ENCODE measurements at regions not wholly inside any gene's neighbourhood (a gene's known extent, or its start where the extent isn't known, plus 50 kb on each side); places are given as distances from the start of the nearest gene placed in this dataset.

DNA sequence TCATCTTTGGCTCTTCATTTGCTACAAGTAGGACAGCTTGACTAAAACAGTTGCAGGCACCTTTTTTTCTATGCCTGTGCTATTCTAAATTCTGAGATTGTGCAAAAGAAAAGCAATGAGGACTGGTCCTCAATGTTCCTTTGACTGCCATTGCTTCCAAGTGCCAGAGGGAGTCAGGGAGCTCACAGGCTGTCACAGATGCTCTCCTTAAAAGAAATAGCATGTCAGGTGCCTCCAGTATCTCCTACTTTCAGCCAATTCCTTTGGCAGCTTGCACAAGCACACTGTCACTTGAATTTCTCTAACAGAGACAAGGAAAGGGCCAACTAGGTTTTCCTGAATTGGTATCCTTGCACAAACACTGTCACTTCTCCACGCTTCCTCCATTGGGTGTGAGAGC is 228.2 kb downstream of the ADGRA3 start:
- Histone ChIP-seq H3K9me3 (ENCODE audit: control insufficient read depth in 2 of 2, insufficient read depth in 1 of 2, low read depth in 1 of 2, low read length in 1 of 2) (no peaks in the 10 kb centered on the region), H3K4me3 (ENCODE audit: low read depth in 1 of 2, low read length in 2 of 2) (no peak overlapping the region), H3K36me3 (ENCODE audit: control insufficient read depth in 2 of 2, insufficient read depth in 2 of 2, low read length in 1 of 2) (no peaks in the 10 kb centered on the region), H3K4me1 (ENCODE audit: control insufficient read depth in 2 of 2, insufficient read depth in 2 of 2, low read length in 1 of 2) (no peaks in the 10 kb centered on the region), H3K27ac (ENCODE audit: low read depth in 2 of 2, low read length in 1 of 2) (no peak overlapping the region), H3K27me3 (ENCODE audit: control insufficient read depth in 1 of 2, insufficient read depth in 2 of 2, low read length in 2 of 2) (no peaks in the 10 kb centered on the region)
- 82 to 88% methylated on average over 1 of the region's 1 CpG for WGBS, 2 donors

DNA sequence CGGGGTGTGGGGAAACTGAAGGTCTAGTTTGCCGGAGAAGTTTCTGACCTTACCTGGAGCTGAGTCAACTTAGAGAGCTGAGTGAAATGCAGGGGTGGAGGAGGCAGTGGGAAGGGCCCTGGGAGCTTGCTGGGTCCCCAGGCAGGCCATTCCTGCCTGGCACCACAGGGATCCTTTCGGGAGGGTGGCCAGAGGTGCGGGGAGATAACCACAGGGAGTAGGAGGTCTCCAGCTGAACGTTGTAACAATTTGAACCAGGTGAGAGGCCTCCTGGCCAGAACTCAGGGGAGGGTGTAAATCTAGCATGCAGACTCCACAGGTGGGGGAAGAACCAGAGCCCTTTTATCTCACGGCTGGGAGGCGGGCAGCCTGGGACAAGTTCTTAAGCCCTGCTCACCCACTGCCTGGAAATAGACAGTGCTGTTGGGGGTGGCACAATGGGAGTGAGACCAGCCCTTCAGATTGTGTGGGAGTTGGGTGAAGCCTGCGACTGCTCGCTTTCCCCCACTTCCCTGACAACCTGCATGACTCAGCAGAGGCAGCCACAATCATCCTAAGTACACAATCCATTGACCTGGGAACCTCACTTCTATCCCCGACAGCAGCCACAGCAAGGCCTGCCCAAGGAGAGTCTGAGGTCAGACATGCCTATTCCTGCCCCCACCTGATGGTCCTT is 247.4 kb downstream of the ADGRA3 start:
- WGBS, 2 donors, result 54 to 67% methylated on average over 10 of the region's 10 CpGs
- Histone ChIP-seq H3K4me1 (ENCODE audit: control insufficient read depth in 2 of 2, insufficient read depth in 2 of 2, low read length in 1 of 2) (no peaks in the 10 kb centered on the region), H3K27ac (ENCODE audit: low read depth in 2 of 2, low read length in 1 of 2) (no peak overlapping the region), H3K36me3 (ENCODE audit: control insufficient read depth in 2 of 2, insufficient read depth in 2 of 2, low read length in 1 of 2) (no peaks in the 10 kb centered on the region), H3K4me3 (ENCODE audit: low read depth in 1 of 2, low read length in 2 of 2) (no peak overlapping the region), H3K27me3 (ENCODE audit: control insufficient read depth in 1 of 2, insufficient read depth in 2 of 2, low read length in 2 of 2) (no peaks in the 10 kb centered on the region), H3K9me3 (ENCODE audit: control insufficient read depth in 2 of 2, insufficient read depth in 1 of 2, low read depth in 1 of 2, low read length in 1 of 2) (peaks cover 0 to 2% of the 10 kb centered on the region in 2 donors)

DNA sequence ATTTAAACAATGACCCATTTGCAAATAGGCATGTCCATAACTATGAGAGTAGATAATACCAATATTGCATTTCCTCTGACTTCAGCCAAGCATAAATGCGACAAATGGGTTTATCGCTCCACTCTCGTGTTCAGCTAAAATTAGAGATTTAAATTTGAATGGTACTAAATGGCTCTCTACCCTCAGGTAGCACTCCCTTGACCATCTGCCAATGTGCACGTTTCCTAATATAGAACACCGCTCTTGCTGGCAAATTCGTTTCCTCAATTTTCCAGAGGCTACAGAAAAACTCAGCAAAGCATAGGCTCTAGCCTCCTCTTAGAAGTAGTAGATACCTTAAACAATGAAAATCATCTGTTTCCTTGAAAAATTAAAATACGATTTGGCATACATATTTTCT is 251.6 kb downstream of the ADGRA3 start:
- H3K4me1 ChIP-seq (ENCODE audit: control insufficient read depth in 2 of 2, insufficient read depth in 2 of 2, low read length in 1 of 2), result no peaks in the 10 kb centered on the region
- H3K36me3 ChIP-seq (ENCODE audit: control insufficient read depth in 2 of 2, insufficient read depth in 2 of 2, low read length in 1 of 2), result no peaks in the 10 kb centered on the region
- WGBS, 2 donors, result 83 to 86% methylated on average over 7 of the region's 7 CpGs
- H3K9me3 ChIP-seq (ENCODE audit: control insufficient read depth in 2 of 2, insufficient read depth in 1 of 2, low read depth in 1 of 2, low read length in 1 of 2), result peaks cover 0 to 2% of the 10 kb centered on the region in 2 donors
- no peak overlapping the region for H3K4me3 ChIP-seq (ENCODE audit: low read depth in 1 of 2, low read length in 2 of 2)
- H3K27me3 ChIP-seq (ENCODE audit: control insufficient read depth in 1 of 2, insufficient read depth in 2 of 2, low read length in 2 of 2), result no peaks in the 10 kb centered on the region
- no peak overlapping the region for H3K27ac ChIP-seq (ENCODE audit: low read depth in 2 of 2, low read length in 1 of 2)

DNA sequence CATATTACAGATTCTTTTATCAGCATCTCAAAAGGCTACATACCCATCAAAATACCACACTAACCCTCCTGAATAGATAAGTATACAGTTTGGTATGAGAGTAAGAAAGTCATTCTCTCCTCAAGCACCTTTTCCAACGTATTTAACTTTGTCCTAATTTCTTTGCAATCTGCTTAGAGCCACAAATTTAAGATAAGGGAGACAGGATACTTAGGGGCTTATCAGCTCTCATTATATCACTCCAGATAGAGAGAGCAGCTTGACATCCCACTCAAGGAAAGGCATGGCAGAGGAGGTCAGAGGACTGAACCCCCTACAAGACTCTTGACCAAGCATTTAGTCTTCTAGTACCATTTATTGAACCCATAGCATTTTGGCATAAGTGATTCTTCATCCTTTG is 262.4 kb downstream of the ADGRA3 start:
- no peaks in the 10 kb centered on the region for H3K36me3 ChIP-seq (ENCODE audit: control insufficient read depth in 2 of 2, insufficient read depth in 2 of 2, low read length in 1 of 2)
- 5 to 15% methylated on average over 1 of the region's 1 CpG for WGBS, 2 donors
- H3K27ac ChIP-seq (ENCODE audit: low read depth in 2 of 2, low read length in 1 of 2), result no peak overlapping the region

DNA sequence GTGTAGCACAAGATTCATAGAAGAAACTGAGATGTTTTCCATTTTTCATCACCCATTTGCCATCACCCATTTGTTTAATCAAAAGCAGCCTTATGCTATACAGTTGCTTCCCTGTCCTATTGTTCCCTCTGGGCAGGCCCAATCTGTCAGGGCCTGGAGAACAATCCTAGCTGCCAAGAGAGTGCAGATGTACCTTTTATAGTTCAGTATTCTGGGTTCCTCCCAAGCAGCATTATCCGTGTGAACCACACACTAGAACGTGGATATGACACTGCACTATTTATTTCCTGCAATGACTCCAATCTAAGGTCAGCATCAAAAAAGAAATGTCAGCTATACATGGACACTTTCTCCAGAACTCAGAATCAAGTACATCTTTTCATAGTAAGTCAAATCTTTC is 269.0 kb downstream of the ADGRA3 start:
- H3K4me1 ChIP-seq (ENCODE audit: control insufficient read depth in 2 of 2, insufficient read depth in 2 of 2, low read length in 1 of 2), result no peaks in the 10 kb centered on the region
- no peak overlapping the region for H3K27ac ChIP-seq (ENCODE audit: low read depth in 2 of 2, low read length in 1 of 2)
- no peaks in the 10 kb centered on the region for H3K9me3 ChIP-seq (ENCODE audit: control insufficient read depth in 2 of 2, insufficient read depth in 1 of 2, low read depth in 1 of 2, low read length in 1 of 2)
- WGBS, 2 donors, result 28 to 38% methylated on average over 2 of the region's 2 CpGs
- no peaks in the 10 kb centered on the region for H3K27me3 ChIP-seq (ENCODE audit: control insufficient read depth in 1 of 2, insufficient read depth in 2 of 2, low read length in 2 of 2)
- H3K4me3 ChIP-seq (ENCODE audit: low read depth in 1 of 2, low read length in 2 of 2), result no peak overlapping the region
- no peaks in the 10 kb centered on the region for H3K36me3 ChIP-seq (ENCODE audit: control insufficient read depth in 2 of 2, insufficient read depth in 2 of 2, low read length in 1 of 2)

More for the DNA sequence above, 262.4 kb downstream of the ADGRA3 start:
- no peaks in the 10 kb centered on the region for H3K27me3 ChIP-seq (ENCODE audit: control insufficient read depth in 1 of 2, insufficient read depth in 2 of 2, low read length in 2 of 2)
- H3K9me3 ChIP-seq (ENCODE audit: control insufficient read depth in 2 of 2, insufficient read depth in 1 of 2, low read depth in 1 of 2, low read length in 1 of 2), result no peaks in the 10 kb centered on the region
- no peaks in the 10 kb centered on the region for H3K4me1 ChIP-seq (ENCODE audit: control insufficient read depth in 2 of 2, insufficient read depth in 2 of 2, low read length in 1 of 2)
- no peak overlapping the region for H3K4me3 ChIP-seq (ENCODE audit: low read depth in 1 of 2, low read length in 2 of 2)

DNA sequence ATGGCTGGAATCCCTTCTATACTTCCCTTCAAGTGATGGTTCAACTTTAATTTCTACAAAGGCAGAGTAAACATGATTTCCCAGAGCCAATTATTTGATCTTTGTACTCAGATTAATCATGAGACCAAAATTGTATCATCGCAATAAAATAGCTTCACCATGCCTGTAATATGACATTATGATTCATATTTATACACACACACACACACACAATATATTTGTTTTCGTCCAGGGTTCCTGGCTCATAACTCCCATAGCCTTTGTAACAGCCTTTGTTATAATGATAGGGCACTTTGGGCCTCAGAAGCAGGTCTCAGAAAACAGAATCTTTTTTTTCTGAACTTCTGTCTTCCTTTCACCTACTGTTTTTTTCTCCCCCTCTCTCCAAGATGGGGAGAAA is 270.6 kb downstream of the ADGRA3 start:
- no peaks in the 10 kb centered on the region for H3K36me3 ChIP-seq (ENCODE audit: control insufficient read depth in 2 of 2, insufficient read depth in 2 of 2, low read length in 1 of 2)
- no peaks in the 10 kb centered on the region for H3K9me3 ChIP-seq (ENCODE audit: control insufficient read depth in 2 of 2, insufficient read depth in 1 of 2, low read depth in 1 of 2, low read length in 1 of 2)
- no peaks in the 10 kb centered on the region for H3K27me3 ChIP-seq (ENCODE audit: control insufficient read depth in 1 of 2, insufficient read depth in 2 of 2, low read length in 2 of 2)
- H3K4me3 ChIP-seq (ENCODE audit: low read depth in 1 of 2, low read length in 2 of 2), result no peak overlapping the region
- 64 to 88% methylated on average over 2 of the region's 2 CpGs for WGBS, 2 donors
- no peak overlapping the region for H3K27ac ChIP-seq (ENCODE audit: low read depth in 2 of 2, low read length in 1 of 2)
- no peaks in the 10 kb centered on the region for H3K4me1 ChIP-seq (ENCODE audit: control insufficient read depth in 2 of 2, insufficient read depth in 2 of 2, low read length in 1 of 2)

DNA sequence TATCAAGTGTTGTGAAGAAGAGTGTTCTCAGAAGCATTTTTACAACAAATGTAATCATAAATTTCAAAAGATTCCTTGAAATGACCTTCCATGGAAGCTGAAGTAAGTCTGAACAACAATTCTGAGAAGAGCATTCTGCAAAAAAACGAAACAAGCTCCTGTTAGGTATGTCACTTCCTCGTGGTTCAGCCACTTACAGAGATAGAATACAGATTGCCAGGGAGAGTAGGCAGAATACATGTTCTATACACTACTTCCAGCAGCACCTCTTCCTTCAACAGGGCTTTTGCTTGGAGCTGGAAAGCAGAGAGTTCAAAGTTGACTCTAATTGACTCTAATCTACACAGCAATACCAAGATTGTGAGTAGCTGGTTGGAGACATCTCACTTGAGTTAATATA is 274.5 kb downstream of the ADGRA3 start:
- H3K4me1 ChIP-seq (ENCODE audit: control insufficient read depth in 2 of 2, insufficient read depth in 2 of 2, low read length in 1 of 2), result no peaks in the 10 kb centered on the region
- H3K27me3 ChIP-seq (ENCODE audit: control insufficient read depth in 1 of 2, insufficient read depth in 2 of 2, low read length in 2 of 2), result no peaks in the 10 kb centered on the region
- H3K36me3 ChIP-seq (ENCODE audit: control insufficient read depth in 2 of 2, insufficient read depth in 2 of 2, low read length in 1 of 2), result no peaks in the 10 kb centered on the region
- no peak overlapping the region for H3K27ac ChIP-seq (ENCODE audit: low read depth in 2 of 2, low read length in 1 of 2)
- H3K9me3 ChIP-seq (ENCODE audit: control insufficient read depth in 2 of 2, insufficient read depth in 1 of 2, low read depth in 1 of 2, low read length in 1 of 2), result no peaks in the 10 kb centered on the region
- H3K4me3 ChIP-seq (ENCODE audit: low read depth in 1 of 2, low read length in 2 of 2), result no peak overlapping the region
- 47 to 50% methylated on average over 2 of the region's 2 CpGs for WGBS, 2 donors

DNA sequence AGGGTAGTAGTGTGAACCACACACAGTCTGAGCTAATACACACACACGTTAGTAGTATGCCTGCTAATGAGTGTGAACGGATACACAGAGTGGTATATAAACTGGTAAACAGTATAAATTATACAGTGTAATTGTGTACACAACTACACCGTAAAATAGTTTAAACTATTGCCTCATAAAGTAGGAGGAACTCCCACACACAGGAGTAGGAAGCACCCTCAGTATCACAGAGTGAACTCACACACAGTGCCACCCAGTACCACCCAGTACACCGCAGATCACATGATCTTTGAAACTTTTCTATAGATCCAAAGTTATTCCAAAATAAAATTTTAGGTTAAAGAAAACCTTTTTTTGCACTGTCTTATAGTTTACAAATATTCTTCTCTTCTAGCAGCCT is 275.1 kb downstream of the ADGRA3 start:
- Histone ChIP-seq H3K36me3 (ENCODE audit: control insufficient read depth in 2 of 2, insufficient read depth in 2 of 2, low read length in 1 of 2) (no peaks in the 10 kb centered on the region), H3K4me3 (ENCODE audit: low read depth in 1 of 2, low read length in 2 of 2) (no peak overlapping the region), H3K9me3 (ENCODE audit: control insufficient read depth in 2 of 2, insufficient read depth in 1 of 2, low read depth in 1 of 2, low read length in 1 of 2) (no peaks in the 10 kb centered on the region), H3K27ac (ENCODE audit: low read depth in 2 of 2, low read length in 1 of 2) (no peak overlapping the region), H3K4me1 (ENCODE audit: control insufficient read depth in 2 of 2, insufficient read depth in 2 of 2, low read length in 1 of 2) (no peaks in the 10 kb centered on the region), H3K27me3 (ENCODE audit: control insufficient read depth in 1 of 2, insufficient read depth in 2 of 2, low read length in 2 of 2) (no peaks in the 10 kb centered on the region)
- 84 to 88% methylated on average over 4 of the region's 4 CpGs for WGBS, 2 donors

DNA sequence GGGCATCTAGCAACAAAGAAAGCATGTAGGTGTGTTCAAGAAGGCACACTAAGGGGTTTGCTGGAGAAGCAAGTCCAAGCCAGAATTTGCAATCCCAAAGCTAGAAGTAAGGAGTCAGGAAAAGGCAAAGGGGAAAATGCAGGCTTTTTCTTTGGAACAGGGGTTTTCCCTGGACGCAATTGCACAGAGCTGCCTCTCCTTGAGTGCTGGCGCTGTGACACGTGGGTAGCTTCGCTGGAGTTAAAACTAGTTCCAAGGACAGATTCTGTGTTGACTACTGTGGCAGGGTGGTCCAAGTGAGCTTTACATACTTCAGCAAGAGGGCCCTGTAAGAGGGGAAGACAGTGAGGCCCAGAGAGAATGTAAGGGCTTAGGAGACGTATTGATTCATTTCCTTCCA is 277.1 kb downstream of the ADGRA3 start:
- Histone ChIP-seq H3K36me3 (ENCODE audit: control insufficient read depth in 2 of 2, insufficient read depth in 2 of 2, low read length in 1 of 2) (no peaks in the 10 kb centered on the region), H3K4me1 (ENCODE audit: control insufficient read depth in 2 of 2, insufficient read depth in 2 of 2, low read length in 1 of 2) (no peaks in the 10 kb centered on the region), H3K27ac (ENCODE audit: low read depth in 2 of 2, low read length in 1 of 2) (no peak overlapping the region), H3K4me3 (ENCODE audit: low read depth in 1 of 2, low read length in 2 of 2) (no peak overlapping the region), H3K9me3 (ENCODE audit: control insufficient read depth in 2 of 2, insufficient read depth in 1 of 2, low read depth in 1 of 2, low read length in 1 of 2) (no peaks in the 10 kb centered on the region), H3K27me3 (ENCODE audit: control insufficient read depth in 1 of 2, insufficient read depth in 2 of 2, low read length in 2 of 2) (no peaks in the 10 kb centered on the region)
- WGBS, 2 donors, result 53 to 61% methylated on average over 5 of the region's 5 CpGs

DNA sequence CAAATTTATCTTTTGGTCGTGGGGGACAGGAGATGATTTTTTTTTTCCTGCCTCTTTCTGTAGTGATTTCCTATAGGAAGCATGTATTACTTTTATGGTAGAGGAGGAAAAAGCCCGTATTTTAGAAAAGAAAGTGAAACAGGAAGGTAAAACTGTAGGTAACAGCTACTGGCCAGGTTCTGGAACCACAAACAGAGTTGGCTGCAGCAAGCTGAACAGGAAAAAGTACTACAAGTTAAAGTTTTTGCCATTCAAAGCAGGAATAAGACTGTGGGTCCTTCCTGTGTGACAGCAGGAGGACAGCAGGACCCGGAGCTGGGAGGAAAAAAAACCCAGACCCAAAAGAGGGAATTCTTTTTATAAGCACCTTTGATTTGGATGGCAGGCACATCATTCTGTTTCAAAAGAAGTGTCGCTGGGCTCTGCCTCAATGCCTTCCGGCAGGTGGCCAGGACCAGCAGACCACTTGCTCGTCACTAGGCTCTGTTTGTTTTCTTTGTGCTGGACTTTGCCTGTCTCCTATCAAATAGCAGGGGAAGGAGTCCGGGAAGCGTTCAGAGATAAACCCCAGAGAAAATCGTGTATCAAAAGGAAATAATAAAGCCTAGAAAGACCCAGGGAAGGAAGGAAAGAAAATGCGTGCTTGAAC is 277.9 kb downstream of the ADGRA3 start:
- WGBS, 2 donors, result 18 to 33% methylated on average over 10 of the region's 10 CpGs
- Histone ChIP-seq H3K27ac (ENCODE audit: low read depth in 2 of 2, low read length in 1 of 2) (no peak overlapping the region), H3K36me3 (ENCODE audit: control insufficient read depth in 2 of 2, insufficient read depth in 2 of 2, low read length in 1 of 2) (no peaks in the 10 kb centered on the region), H3K4me1 (ENCODE audit: control insufficient read depth in 2 of 2, insufficient read depth in 2 of 2, low read length in 1 of 2) (no peaks in the 10 kb centered on the region), H3K4me3 (ENCODE audit: low read depth in 1 of 2, low read length in 2 of 2) (peak overlapping the region in 1 of 2 donors; percentile 42), H3K27me3 (ENCODE audit: control insufficient read depth in 1 of 2, insufficient read depth in 2 of 2, low read length in 2 of 2) (no peaks in the 10 kb centered on the region), H3K9me3 (ENCODE audit: control insufficient read depth in 2 of 2, insufficient read depth in 1 of 2, low read depth in 1 of 2, low read length in 1 of 2) (no peaks in the 10 kb centered on the region)
